HEK293T (cell line): ENCODE measurements at regions not wholly inside any gene's neighbourhood (a gene's known extent, or its start where the extent isn't known, plus 50 kb on each side); places are given as distances from the start of the nearest gene placed in this dataset.
"Not testable (repeated sequence)": the region's sequence is repeated elsewhere in the genome, so short reads cannot be mapped to it uniquely, and the experiment has no call there.

ENCODE experiments used
- ARNT ChIP-seq: fragments of 450-650 bp; IDR thresholded peaks from 2 replicates; pipeline ENCODE4 v1.6.1; 2017; ENCODE audit warnings: mild to moderate bottlenecking
- ELF4 ChIP-seq: fragments of 450-650 bp; IDR thresholded peaks from 2 replicates; pipeline ENCODE4 v1.6.1; 2017; ENCODE audit warnings: antibody characterized with exemption
- FOXA1 ChIP-seq: fragments of 450-650 bp; IDR thresholded peaks from 2 replicates; pipeline ENCODE4 v1.6.1; 2016; ENCODE audit warnings: mild to moderate bottlenecking
- FOXM1 ChIP-seq: fragments of 450-650 bp; IDR thresholded peaks from 2 replicates; pipeline ENCODE4 v1.6.1; 2017; ENCODE audit warnings: mild to moderate bottlenecking, borderline replicate concordance
- HDGF ChIP-seq: fragments of 450-650 bp; IDR thresholded peaks from 2 replicates; pipeline ENCODE4 v1.6.1; 2017; ENCODE audit warnings: antibody characterized with exemption, borderline replicate concordance
- L3MBTL2 ChIP-seq: fragments of 450-650 bp; conservative IDR thresholded peaks from 2 replicates; pipeline ENCODE4 v1.6.1; 2016; ENCODE audit warnings: mild to moderate bottlenecking
- LEF1 ChIP-seq: fragments of 450-650 bp; IDR thresholded peaks from 2 replicates; pipeline ENCODE4 v1.6.1; 2017; ENCODE audit warnings: mild to moderate bottlenecking, borderline replicate concordance
- NFRKB ChIP-seq: fragments of 450-650 bp; IDR thresholded peaks from 2 replicates; pipeline ENCODE4 v1.6.1; 2016; ENCODE audit warnings: mild to moderate bottlenecking, moderate library complexity
- SUZ12 ChIP-seq: fragments of 450-650 bp; IDR thresholded peaks from 2 replicates; pipeline ENCODE4 v1.6.1; 2016; ENCODE audit warnings: mild to moderate bottlenecking
- TARDBP ChIP-seq: fragments of 450-650 bp; IDR thresholded peaks from 2 replicates; pipeline ENCODE4 v1.6.1; 2016
- ZNF384 ChIP-seq: fragments of 450-650 bp; IDR thresholded peaks from 2 replicates; pipeline ENCODE4 v1.6.1; 2016

- not testable (repeated sequence) for TF ChIP-seq FOXM1, TARDBP, NFRKB, FOXA1, HDGF, ZNF384, LEF1, ARNT, SUZ12, L3MBTL2, ELF4
These were observed 71.7 kb upstream of the KRTAP5-11 start for GRCh38 chr11:71654423-71654822.
